Breast epithelium (tissue), 3 donors: ENCODE measurements at regions not wholly inside any gene's neighbourhood (a gene's known extent, or its start where the extent isn't known, plus 50 kb on each side); places are given as distances from the start of the nearest gene placed in this dataset.
"Not testable (repeated sequence)": the region's sequence is repeated elsewhere in the genome, so short reads cannot be mapped to it uniquely, and the experiment has no call there.

ENCODE experiments used
- CTCF ChIP-seq, 3 donors: fragments of 450-650 bp; IDR thresholded peaks; one replicate each; pipeline ENCODE4 v1.5.1; 2016 to 2017; ENCODE audit warnings: antibody characterized with exemption in 3 of 3, mild to moderate bottlenecking in 3 of 3, moderate library complexity in 3 of 3
- POLR2AphosphoS5 ChIP-seq, 3 donors: sonication (generic); formaldehyde crosslinking; IDR thresholded peaks; one replicate each; pipeline ENCODE4 v1.6.1; 2017; ENCODE audit warnings: antibody characterized with exemption in 3 of 3

- not testable (repeated sequence) for TF ChIP-seq CTCF, POLR2AphosphoS5 (IDR thresholded peaks at IDR 0.05)
Measured at GRCh38 chr6:139953780-139954179, 579.3 kb upstream of the CITED2 start.
